ENCODE measurements at regions not wholly inside any gene's neighbourhood (a gene's known extent, or its start where the extent isn't known, plus 50 kb on each side); places are given as distances from the start of the nearest gene placed in this dataset.

DNA sequence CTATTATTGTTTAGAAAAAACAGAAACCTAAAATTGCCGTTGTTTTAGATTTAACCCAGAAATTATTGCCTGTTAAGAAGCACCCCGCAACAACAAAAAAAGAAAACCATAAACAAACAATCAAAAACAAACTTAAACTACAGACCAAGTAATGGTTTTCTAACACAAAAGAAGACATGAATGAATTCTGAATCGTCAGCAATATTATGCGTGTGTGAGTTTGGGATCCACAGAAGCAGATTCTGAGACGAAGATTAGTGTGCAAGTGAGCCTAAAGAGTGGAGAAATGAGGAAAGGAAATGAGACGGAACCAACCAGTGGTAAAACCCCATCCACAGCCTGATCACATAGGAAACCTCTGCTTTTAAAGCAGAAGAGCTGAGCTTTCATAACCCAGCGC is 1514.9 kb upstream of the PIK3C3 start:
- intact Hi-C loops (cut with DNase I): no loop called here
- Histone ChIP-seq H3K4me3 (no peak overlapping the region), H3K36me3 (no peaks in the 10 kb centered on the region), H3K27me3 (no peaks in the 10 kb centered on the region), H3K9me3 (no peaks in the 10 kb centered on the region), H3K27ac (no peak overlapping the region), H3K4me1 (no peaks in the 10 kb centered on the region)
- WGBS (ENCODE audit: insufficient coverage, low coverage, low lambda C conversion rate, missing lambda C conversion rate): 54% methylated on average over 7 of the region's 7 CpGs
- TF ChIP-seq POLR2A (IDR thresholded peaks at IDR 0.05): no peak
- TF ChIP-seq, protein P1, sequence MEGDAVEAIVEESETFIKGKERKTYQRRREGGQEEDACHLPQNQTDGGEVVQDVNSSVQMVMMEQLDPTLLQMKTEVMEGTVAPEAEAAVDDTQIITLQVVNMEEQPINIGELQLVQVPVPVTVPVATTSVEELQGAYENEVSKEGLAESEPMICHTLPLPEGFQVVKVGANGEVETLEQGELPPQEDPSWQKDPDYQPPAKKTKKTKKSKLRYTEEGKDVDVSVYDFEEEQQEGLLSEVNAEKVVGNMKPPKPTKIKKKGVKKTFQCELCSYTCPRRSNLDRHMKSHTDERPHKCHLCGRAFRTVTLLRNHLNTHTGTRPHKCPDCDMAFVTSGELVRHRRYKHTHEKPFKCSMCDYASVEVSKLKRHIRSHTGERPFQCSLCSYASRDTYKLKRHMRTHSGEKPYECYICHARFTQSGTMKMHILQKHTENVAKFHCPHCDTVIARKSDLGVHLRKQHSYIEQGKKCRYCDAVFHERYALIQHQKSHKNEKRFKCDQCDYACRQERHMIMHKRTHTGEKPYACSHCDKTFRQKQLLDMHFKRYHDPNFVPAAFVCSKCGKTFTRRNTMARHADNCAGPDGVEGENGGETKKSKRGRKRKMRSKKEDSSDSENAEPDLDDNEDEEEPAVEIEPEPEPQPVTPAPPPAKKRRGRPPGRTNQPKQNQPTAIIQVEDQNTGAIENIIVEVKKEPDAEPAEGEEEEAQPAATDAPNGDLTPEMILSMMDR (IDR thresholded peaks at IDR 0.05): no peak
- ATAC-seq: no peak
- no peak for DNase-seq

DNA sequence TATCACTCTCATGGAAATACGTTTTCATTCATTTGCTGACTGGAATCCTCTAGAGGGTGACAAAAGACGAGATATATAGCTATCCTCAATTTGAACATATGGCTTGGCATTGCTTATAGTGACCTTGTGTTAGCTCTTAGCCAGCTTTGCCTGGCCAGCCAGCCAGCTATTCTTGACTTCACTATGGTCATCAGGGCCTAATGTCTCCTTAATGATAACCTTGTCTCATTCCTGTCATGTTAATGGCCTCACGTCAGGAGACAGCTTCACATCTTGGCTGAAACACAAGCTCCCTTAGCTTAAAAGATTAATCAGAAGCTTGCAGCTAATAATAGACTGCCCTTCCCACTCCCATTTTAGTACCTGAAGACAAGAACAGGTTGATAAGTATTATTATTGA is 1517.5 kb upstream of the PIK3C3 start:
- H3K9me3 ChIP-seq: no peaks in the 10 kb centered on the region
- H3K27me3 ChIP-seq: no peaks in the 10 kb centered on the region
- WGBS (ENCODE audit: insufficient coverage, low coverage, low lambda C conversion rate, missing lambda C conversion rate): 36% methylated on average over 3 of the region's 3 CpGs
- intact Hi-C loops (cut with DNase I): no loop called here
- no peak for ATAC-seq
- H3K36me3 ChIP-seq: no peaks in the 10 kb centered on the region
- no peak overlapping the region for H3K4me3 ChIP-seq
- DNase-seq: no peak
- no peaks in the 10 kb centered on the region for H3K4me1 ChIP-seq
- H3K27ac ChIP-seq: no peak overlapping the region
- TF ChIP-seq, protein P1 (IDR thresholded peaks at IDR 0.05): no peak
- TF ChIP-seq POLR2A (IDR thresholded peaks at IDR 0.05): no peak

DNA sequence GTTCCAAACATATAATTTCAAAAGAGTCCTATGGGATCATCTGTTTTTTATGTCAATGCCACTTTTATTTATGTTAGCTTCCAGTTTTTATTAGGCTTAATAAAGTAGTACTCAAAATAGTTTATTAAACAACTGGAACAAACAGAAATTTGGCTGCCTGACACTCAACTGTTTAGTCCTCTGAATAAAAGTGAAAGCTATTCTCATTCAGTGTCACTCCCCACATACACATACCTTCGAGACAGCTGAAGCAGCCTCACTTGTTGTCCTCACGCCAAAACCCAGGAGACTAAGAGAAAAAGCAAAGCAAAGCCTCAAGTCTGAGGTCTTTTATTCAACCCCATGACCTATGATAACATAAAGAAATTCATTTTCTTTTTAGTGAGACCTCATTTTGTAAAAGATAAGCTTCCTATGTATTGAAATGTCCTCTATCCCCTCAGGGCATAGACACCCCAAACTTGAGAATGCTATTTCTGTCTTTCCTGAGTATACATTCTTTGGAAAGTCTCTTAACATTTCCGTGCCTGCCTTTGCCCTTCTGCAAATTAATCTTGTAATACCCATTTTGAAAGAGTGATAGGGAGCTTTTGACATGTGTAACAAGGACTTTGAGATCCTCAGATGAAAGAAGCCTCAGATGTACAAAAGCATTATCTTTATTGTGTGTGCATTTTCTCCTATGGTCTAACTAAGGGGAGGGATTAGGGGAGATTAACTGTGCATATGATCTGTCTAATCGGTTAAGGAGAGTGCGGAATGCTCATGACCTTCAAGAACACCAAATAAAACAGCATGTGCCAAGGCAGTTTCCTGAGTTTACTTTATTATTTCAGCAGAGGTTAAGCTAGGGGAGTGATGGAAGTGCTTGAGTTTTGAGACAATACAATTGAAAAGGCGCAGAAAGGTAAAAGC is 1523.7 kb upstream of the PIK3C3 start:
- DNase-seq: no peak
- WGBS (ENCODE audit: insufficient coverage, low coverage, low lambda C conversion rate, missing lambda C conversion rate): 35% methylated on average over 6 of the region's 6 CpGs
- TF ChIP-seq, protein P1 (IDR thresholded peaks at IDR 0.05): no peak
- TF ChIP-seq POLR2A (IDR thresholded peaks at IDR 0.05): no peak

DNA sequence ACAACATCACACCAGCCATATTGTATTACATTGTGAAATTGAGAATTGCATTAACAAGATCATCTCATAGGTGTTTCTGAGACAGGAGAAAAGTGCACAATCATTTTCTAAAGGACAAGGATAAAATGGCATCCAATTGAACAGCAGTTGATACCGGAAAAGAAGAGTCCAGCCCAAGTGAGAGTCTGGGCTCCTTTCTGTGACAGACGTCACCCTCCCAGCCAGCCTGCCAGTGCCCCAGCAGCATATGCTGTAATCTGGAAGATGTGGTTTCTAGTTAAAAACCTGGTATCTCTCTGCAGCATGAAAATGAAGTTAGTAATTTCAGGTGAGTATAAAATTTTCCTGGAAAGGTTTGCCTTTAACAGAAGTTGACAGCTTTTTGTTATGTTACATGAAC is 1531.7 kb upstream of the PIK3C3 start:
- TF ChIP-seq, protein P1 (IDR thresholded peaks at IDR 0.05): no peak
- no peak for TF ChIP-seq POLR2A (IDR thresholded peaks at IDR 0.05)
- Histone ChIP-seq H3K36me3 (no peaks in the 10 kb centered on the region), H3K4me3 (no peak overlapping the region), H3K27ac (no peak overlapping the region), H3K4me1 (no peaks in the 10 kb centered on the region), H3K9me3 (no peaks in the 10 kb centered on the region), H3K27me3 (no peaks in the 10 kb centered on the region)
- ATAC-seq: no peak
- no peak for DNase-seq
- intact Hi-C loops (cut with DNase I): no loop called here
- 33% methylated on average over 2 of the region's 2 CpGs for WGBS (ENCODE audit: insufficient coverage, low coverage, low lambda C conversion rate, missing lambda C conversion rate)

More for the DNA sequence above, 1523.7 kb upstream of the PIK3C3 start:
- Histone ChIP-seq H3K4me3 (no peak overlapping the region), H3K36me3 (no peaks in the 10 kb centered on the region), H3K27ac (no peak overlapping the region), H3K27me3 (no peaks in the 10 kb centered on the region), H3K9me3 (no peaks in the 10 kb centered on the region), H3K4me1 (no peaks in the 10 kb centered on the region)
- intact Hi-C loops (cut with DNase I): no loop called here
- ATAC-seq: no peak
